HG02938 (cell line): ENCODE measurements at regions not wholly inside any gene's neighbourhood (a gene's known extent, or its start where the extent isn't known, plus 50 kb on each side); places are given as distances from the start of the nearest gene placed in this dataset.
"Not testable (repeated sequence)": the region's sequence is repeated elsewhere in the genome, so short reads cannot be mapped to it uniquely, and the experiment has no call there.

ENCODE experiments used
- ATAC-seq: cut with Tn5 transposase; IDR thresholded peaks from one replicate; pipeline ENCODE4 v1.9.1; 2021; ENCODE audit warnings: mild to moderate bottlenecking, moderate library complexity; ENCODE audit not compliant: unreplicated experiment

GRCh38 chr4:82097504-82097903, 276.3 kb downstream of the HNRNPD start:
- no peak for ATAC-seq

- ATAC-seq, result no peak
These were observed 283.1 kb downstream of the HNRNPD start for GRCh38 chr4:82090717-82091116.

GRCh38 chr4:82084747-82085146, 289.0 kb downstream of the HNRNPD start:
- no peak for ATAC-seq

- not testable (repeated sequence) for ATAC-seq
These were observed 296.3 kb downstream of the HNRNPD start for GRCh38 chr4:82077471-82077995.

GRCh38 chr4:82076809-82077208, 297.0 kb downstream of the HNRNPD start:
- no peak for ATAC-seq

- no peak for ATAC-seq
These were observed 297.4 kb downstream of the HNRNPD start for GRCh38 chr4:82076359-82076758.

- ATAC-seq, result no peak
These were observed 301.8 kb downstream of the HNRNPD start for GRCh38 chr4:82071951-82072350.

GRCh38 chr4:82069883-82070638, 303.7 kb downstream of the HNRNPD start:
- no peak for ATAC-seq

- ATAC-seq, result no peak
These were observed 310.8 kb downstream of the HNRNPD start for GRCh38 chr4:82063017-82063416.

GRCh38 chr4:82057990-82058544, 315.7 kb downstream of the HNRNPD start:
- no peak for ATAC-seq

- no peak for ATAC-seq
These were observed 318.6 kb downstream of the HNRNPD start for GRCh38 chr4:82055156-82055555.

- ATAC-seq, result no peak
These were observed 320.4 kb downstream of the HNRNPD start for GRCh38 chr4:82053396-82053795.

- no peak for ATAC-seq
These were observed 323.0 kb downstream of the HNRNPD start for GRCh38 chr4:82050796-82051195.

- ATAC-seq, result no peak
These were observed 324.5 kb downstream of the HNRNPD start for GRCh38 chr4:82049294-82049693.

- no peak for ATAC-seq
These were observed 326.1 kb downstream of the HNRNPD start for GRCh38 chr4:82047731-82048130.

- ATAC-seq, result no peak
These were observed 327.0 kb downstream of the HNRNPD start for GRCh38 chr4:82046796-82047195.

- no peak for ATAC-seq
These were observed 328.5 kb downstream of the HNRNPD start for GRCh38 chr4:82045267-82045666.

GRCh38 chr4:82044141-82044993, 329.4 kb downstream of the HNRNPD start:
- no peak for ATAC-seq

- no peak for ATAC-seq
These were observed 330.0 kb downstream of the HNRNPD start for GRCh38 chr4:82043809-82044137.

GRCh38 chr4:82043081-82043808, 330.5 kb downstream of the HNRNPD start:
- ATAC-seq, result no peak

GRCh38 chr4:82042042-82042441, 331.7 kb downstream of the HNRNPD start:
- no peak for ATAC-seq
